GM18505 (cell line): ENCODE measurements at regions not wholly inside any gene's neighbourhood (a gene's known extent, or its start where the extent isn't known, plus 50 kb on each side); places are given as distances from the start of the nearest gene placed in this dataset.
"Not testable (repeated sequence)": the region's sequence is repeated elsewhere in the genome, so short reads cannot be mapped to it uniquely, and the experiment has no call there.

Experiments used
- ATAC-seq: cut with Tn5 transposase; IDR thresholded peaks from one replicate; pipeline ENCODE4 v1.9.1; 2021; ENCODE audit not compliant: unreplicated experiment
- POLR2A ChIP-seq: IDR thresholded peaks from 4 replicates; pipeline ENCODE4 v1.6.1; 2011; ENCODE audit warnings: borderline replicate concordance; ENCODE audit not compliant: insufficient read depth, insufficient read length; ENCODE audit errors: extremely low read depth

DNA sequence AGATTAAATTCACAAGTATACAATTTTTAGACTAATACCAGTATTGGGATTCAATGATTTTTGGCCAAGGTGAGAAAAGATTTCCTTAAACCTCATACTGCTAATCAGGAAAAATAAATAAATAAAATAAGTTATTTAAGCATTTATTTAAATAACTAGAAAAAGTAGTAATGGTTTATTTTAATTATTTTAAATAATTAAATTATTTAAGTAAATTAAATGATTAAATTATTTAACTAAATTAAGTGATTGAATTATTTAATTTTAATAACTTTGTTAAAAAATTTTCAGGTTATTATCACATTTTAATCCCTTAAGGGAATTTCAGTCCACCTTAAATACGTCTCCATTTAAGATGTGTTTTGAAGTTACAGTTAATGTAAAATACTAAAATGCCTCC lies 1831.5 kb upstream of the MIR17HG start:
- no peak for ATAC-seq
- no peak for TF ChIP-seq POLR2A

DNA sequence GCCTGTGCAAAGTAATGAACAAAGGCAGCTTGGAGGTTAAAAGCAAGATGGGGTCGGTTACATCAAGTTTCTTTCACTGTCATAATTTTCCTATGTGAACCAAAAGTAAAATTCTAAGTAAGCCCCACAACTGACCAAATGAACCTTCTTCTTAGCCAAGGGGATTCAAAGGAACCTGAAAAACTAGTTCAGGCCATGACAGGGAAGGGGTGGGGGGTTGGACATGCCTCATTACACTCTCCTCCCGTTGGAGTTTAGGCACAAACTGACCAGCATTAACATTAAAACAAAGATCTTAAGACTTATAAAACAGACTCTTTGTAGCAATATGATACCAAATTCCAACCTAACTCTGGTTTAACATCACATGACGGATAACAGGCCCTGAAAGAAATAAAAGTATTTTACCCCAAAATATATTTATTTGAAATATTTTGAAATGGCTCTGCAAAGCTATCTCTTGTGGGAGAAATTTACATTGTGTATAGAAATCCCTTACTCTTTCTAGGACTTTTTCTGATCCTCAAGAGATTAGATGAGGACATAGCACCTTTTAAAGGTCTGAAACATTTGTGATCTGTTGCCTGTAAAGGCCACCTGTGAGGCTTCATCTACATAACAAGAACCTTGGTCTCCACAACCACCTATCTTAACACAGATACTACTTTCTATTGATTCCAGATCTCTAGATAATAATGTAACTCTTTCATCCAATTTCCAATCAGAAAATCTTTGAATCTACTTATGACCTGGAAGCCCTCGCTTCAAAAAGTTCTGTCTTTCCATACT lies 1829.0 kb upstream of the MIR17HG start:
- ATAC-seq: no peak
- TF ChIP-seq POLR2A: no peak

DNA sequence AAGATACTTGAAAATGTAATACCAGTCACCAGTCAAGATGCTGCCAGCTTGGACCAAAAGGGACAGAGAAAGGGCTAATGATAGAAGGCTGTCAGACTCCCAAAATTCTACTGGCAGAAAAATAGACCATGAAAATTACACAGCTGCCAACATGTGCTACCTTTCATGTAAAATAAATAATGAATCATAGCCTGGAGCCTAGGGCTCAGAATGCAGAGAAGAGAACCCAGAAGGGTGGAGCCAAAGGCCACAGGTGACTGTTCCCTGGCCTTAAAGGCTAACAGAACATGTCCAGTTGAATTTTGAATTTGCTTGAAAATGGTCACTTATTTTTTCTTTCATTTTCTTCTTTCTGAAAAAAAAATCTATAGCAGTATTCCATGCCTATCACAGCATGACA lies 1827.0 kb upstream of the MIR17HG start:
- TF ChIP-seq POLR2A: no peak
- no peak for ATAC-seq

DNA sequence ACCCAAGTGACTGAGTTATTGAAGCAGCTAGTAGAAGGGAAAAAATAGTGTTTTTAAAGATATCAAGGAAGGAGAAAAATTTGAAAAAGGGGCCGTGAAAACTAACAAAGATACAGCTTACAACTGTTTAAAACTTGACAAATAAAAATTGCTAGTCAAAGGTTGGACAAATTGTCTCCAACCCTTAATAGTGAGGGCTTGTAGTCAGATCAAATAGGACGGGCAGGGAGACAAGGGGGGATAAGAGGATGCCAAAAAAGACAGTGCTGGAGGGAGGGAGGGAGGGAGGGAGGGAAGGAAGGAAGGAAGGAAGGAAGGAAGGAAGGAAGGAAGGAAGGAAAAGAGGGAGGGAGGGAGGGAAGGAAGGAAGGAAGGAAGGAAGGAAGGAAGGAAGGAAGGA lies 1825.8 kb upstream of the MIR17HG start:
- not testable (repeated sequence) for ATAC-seq

DNA sequence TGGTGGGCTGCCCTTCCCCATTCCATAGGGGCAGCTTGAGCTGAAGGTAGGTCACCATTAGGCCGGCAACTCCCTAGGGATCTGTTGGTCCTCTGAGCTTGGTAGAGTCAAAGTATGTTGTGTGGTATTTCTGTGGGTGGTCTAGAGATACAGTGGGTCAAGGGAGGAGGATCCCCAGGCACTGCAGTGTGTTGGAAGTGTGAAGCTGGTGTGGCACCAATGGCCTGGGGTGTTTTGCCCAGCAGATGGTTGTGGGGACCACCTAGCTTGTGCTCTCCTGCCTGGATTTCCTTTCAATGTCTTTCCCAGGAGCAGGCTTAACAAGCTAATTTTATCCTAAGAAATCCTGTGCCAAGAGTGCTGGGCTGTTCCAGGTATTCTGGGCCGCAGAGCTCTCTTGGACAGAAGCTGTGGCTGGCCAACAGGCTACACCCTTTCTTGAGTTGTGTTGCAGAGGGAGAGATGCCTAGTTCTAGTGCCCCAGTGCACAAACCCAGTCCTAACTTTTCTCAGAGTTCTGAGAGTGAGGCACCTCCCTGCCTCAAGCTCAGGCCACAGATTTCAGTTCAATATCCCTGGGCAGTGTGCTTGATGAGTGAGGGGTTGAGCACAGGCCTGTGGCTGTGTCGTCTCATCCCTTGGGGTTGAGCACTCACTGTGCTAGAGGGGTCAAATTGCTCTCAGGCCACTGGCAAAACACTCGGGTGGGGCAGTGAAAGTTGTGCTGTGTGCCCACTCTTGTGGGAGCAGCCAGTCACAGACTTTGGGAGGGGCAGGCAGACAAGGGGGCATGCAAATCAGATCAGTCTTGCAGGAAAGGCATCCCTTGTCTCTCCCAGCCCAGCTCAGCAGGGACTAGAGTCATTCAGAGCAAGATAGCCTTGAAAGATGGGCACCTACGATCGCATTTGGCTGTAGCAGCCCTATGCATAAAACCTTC lies 1806.1 kb upstream of the MIR17HG start:
- no peak for ATAC-seq
- TF ChIP-seq POLR2A: no peak

DNA sequence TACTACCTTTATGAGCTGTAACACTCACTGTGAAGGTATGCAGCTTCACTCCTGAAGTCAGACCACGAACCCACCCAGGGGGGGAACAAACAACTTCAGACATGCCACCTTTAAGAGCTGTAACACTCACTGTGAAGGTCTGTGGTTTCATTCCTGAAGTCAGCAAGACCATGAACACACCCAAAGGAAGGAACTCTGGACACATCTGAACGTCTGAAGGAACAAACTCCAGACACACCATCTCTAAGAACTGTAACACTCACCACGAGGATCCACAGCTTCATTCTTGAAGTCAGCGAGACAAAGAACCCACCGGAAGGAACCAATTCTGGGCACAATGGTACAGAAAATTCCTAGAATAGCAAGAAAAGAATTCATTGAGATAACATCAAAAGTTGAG lies 1796.5 kb upstream of the MIR17HG start:
- ATAC-seq: no peak
- no peak for TF ChIP-seq POLR2A

DNA sequence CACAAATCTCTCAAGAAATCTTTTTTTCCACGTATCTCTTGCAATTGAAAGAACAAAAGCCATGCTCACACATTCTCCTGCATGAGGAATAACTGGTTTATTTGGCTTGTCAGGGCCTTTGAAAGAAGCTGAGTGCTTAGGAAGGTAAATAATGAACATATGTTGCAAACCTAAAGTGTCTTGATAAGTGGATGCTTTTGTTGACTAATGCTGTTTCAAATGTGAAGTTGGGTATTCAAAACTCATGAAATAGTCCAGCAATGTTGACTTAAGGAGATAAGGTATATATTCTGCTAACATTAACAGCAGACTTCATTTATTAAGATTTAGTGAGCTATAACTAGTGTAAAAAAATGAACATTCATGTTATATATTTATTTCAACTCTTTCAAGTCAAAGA lies 1792.7 kb upstream of the MIR17HG start:
- ATAC-seq: no peak
- no peak for TF ChIP-seq POLR2A

DNA sequence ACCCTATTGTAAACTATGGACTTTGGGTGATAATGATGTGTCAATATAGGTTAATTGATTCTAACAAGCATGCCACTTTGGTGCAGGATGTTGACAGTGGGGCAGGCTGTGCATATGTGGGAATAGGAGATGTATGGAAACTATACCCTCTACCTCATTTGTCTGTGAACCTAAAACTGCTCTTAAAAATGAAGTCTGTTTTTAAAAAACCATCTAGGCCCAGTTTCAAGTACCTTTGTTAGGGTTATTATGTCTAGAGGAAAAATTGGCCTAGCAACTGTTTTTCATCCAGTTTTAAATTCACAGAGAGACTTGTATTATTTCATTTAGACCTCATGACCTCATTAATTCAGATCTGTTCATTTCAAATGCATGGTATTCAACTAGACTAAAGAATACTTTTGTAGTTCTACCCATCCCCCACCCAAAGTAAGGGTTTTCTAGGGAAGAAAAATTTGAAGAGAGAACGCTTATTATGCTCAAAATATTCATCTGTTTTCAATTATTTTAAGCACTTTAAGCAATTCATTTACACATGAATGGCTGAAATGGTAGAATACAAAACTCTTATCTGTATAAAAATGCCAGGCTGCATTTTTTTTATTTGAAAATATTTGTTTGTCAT lies 1781.9 kb upstream of the MIR17HG start:
- no peak for TF ChIP-seq POLR2A
- no peak for ATAC-seq

DNA sequence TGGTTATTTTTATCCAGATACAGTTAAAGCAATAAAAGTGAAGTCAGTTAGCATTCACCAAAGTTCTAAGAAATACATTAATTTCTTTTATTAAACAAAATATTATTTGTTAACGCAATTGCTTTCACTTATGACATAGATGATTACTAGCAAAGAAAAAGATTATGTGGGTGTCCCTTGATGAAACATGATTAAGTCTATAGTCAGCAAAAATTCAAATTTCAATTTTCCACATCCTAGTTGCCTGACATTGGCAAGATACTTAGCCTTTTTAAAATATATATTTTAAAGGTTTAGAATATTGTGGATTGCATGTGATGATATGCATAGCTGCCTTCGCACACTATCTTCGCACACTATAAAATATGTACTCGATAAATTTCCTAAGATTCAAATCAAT lies 1780.5 kb upstream of the MIR17HG start:
- ATAC-seq: no peak
- no peak for TF ChIP-seq POLR2A

DNA sequence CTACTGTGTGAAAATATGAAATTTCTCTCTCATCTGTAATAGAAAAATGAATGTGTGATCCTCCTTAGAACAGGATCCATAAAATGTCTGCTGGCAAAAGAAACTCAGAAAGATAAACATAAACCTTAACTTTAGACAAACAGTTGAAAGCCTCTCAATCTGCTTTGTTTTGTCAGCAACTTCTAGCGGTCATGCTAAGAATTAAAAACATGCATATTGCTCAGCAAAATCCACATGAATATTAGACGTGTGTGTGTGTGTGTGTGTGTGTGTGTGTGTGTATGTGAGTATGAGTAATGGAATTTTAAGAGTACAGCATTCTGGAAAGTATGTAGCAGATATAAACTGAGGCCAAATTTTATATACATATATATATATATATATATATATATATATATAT lies 1779.2 kb upstream of the MIR17HG start:
- no peak for TF ChIP-seq POLR2A
- ATAC-seq: no peak

DNA sequence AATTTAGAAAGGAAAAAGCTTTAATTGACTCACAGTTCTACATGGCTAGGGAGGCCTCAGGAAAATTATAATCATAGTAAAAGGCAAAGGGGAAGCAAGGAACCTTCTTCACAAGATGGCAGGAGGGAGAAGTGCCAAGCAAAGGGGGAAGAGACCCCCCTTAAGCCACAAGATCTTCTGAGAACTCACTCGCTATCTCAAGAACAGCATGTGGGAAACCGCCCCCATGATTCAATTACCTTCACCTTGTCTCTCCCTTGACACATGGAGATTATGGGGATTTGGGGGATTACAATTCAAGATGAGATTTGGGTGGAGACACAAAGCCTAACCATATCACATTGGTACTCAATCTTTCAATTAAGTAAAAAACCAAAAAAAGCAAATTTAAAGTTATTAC lies 1778.7 kb upstream of the MIR17HG start:
- TF ChIP-seq POLR2A: no peak
- ATAC-seq: no peak

DNA sequence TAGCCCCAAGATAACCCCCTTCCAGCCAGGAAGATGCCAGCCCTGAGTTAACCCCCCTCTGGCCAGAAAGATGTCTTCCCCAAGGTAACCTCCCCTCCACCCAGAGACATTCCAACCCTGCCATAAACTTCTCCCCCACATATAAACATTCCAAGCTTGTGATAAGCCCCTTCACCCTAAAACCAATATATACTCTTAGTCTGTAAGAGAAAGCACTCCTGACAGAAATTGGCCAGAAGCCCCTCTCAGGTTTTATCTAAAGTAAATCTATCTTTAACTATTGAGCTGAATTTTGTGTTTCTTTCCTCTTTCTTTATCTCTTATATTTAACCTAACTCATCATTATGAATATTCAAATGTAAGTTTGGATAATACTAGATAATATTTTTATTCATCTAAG lies 1775.8 kb upstream of the MIR17HG start:
- no peak for TF ChIP-seq POLR2A
- ATAC-seq: no peak

DNA sequence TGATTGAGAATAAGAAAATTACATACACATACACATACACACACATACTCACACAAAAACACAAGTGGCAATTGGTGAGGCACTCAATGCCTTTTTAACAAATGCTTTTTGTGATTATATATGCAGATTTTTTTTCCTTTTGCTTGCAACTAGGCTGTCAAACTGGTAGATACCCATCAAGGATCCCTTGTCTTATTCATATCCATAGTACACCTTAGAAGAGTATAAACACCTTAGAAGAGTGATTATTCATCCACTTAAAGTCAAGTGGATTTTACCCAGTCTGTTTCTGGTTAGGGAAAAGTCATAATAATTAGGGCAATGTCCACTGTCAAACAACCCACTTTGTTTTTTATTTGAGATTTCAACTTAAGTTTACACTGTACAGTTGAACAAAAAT lies 1773.4 kb upstream of the MIR17HG start:
- no peak for ATAC-seq
- no peak for TF ChIP-seq POLR2A

DNA sequence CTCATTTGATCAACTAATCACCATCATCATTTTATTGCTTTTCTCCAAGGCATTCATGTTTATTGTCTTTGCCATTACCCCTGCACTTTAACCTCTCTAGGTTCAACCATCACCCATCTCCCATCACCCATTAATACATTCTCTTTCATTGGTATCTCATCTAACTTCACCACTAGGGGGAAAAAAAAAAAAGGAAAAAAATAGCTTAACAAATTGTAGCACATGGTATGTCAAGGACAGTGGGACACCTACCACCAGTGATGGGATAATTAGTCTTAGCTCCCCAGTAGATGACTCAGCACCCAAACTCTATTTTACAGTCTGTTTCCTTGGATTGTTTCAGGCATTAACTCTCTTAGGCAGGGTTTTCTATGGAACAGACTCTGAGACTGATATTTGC lies 1770.2 kb upstream of the MIR17HG start:
- TF ChIP-seq POLR2A: no peak
- no peak for ATAC-seq

DNA sequence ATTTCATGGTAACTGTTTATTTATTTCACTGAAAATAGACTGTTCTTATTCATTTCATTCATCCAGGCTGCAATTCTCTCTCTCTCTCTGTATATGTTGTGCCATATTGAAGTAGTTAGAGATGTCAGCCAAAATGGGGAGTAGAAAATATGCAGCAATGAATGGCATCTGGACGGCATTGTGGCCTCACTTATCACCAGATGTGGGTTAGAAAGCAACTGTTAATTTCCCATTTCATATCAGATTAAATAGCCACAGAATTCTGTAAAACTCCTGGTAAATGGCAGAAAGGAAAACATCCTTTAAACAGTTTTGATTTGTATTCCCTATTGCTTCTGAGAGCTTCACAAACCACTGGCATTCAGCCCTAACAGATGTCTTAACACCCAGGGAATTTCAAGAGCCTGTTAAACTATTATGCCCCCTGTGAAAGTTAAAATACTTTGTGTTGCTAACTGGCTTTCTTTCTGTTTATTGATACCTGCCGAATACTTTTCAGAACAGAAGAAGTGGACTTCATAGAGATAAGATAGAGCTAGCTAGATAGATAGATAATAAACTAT lies 1763.3 kb upstream of the MIR17HG start:
- TF ChIP-seq POLR2A: no peak
- no peak for ATAC-seq
